C1 segment of cervical spinal cord (tissue), 14 donors: ENCODE measurements at regions not wholly inside any gene's neighbourhood (a gene's known extent, or its start where the extent isn't known, plus 50 kb on each side); places are given as distances from the start of the nearest gene placed in this dataset.

Experiments
- DNase-seq, 14 donors: peaks; one replicate each; lab custom pipeline; 2025; lab: John Stamatoyannopoulos, UW

- no peak for DNase-seq
Observed at GRCh38 chr4:114728426-114728825, 129.8 kb downstream of the UGT8 start.

GRCh38 chr4:114729068-114729738 is 130.6 kb downstream of the UGT8 start:
- DNase-seq: peak in 2 of 14 donors; percentile 4 to 77

GRCh38 chr4:114734594-114734993 is 136.0 kb downstream of the UGT8 start:
- DNase-seq: no peak

GRCh38 chr4:114752391-114753165 is 154.0 kb downstream of the UGT8 start:
- DNase-seq: no peak

- DNase-seq: no peak
Observed at GRCh38 chr4:114754616-114755015, 156.0 kb downstream of the UGT8 start.

GRCh38 chr4:114758066-114758465 is 159.5 kb downstream of the UGT8 start:
- DNase-seq: no peak

- DNase-seq: no peak
Observed at GRCh38 chr4:114768501-114768900, 169.9 kb downstream of the UGT8 start.

- DNase-seq: no peak
Observed at GRCh38 chr4:114770624-114771023, 172.0 kb downstream of the UGT8 start.

GRCh38 chr4:114773339-114773738 is 174.7 kb downstream of the UGT8 start:
- DNase-seq: no peak
